Liver (tissue), 3 donors: ENCODE measurements at regions not wholly inside any gene's neighbourhood (a gene's known extent, or its start where the extent isn't known, plus 50 kb on each side); places are given as distances from the start of the nearest gene placed in this dataset.

Experiments used
- CTCF ChIP-seq: fragments of 150-350 bp; IDR thresholded peaks from 2 replicates; pipeline ENCODE4 v1.5.1; 2017; ENCODE audit warnings: improper control_type of control experiment, low read depth, low read length; ENCODE audit not compliant: missing input control
- JUND ChIP-seq, 2 donors: IDR thresholded peaks; 2 replicates each; pipeline ENCODE4 v1.6.1; 2016; ENCODE audit warnings: antibody characterized with exemption in 2 of 2
- MAX ChIP-seq: IDR thresholded peaks from 2 replicates; pipeline ENCODE4 v1.6.1; 2016; ENCODE audit warnings: antibody characterized with exemption
- RAD21 ChIP-seq, 2 donors: IDR thresholded peaks; 2 replicates each; pipeline ENCODE4 v1.6.1; 2016; ENCODE audit warnings: antibody characterized with exemption in 2 of 2, mild to moderate bottlenecking in 2 of 2
- REST ChIP-seq: IDR thresholded peaks from 2 replicates; pipeline ENCODE4 v1.6.1; 2016; ENCODE audit warnings: antibody characterized with exemption, mild to moderate bottlenecking
- SP1 ChIP-seq: IDR thresholded peaks from 2 replicates; pipeline ENCODE4 v1.6.1; 2018; ENCODE audit warnings: antibody characterized with exemption, mild to moderate bottlenecking
- TAF1 ChIP-seq: conservative IDR thresholded peaks from 2 replicates; pipeline ENCODE4 v1.6.1; 2016; ENCODE audit warnings: antibody characterized with exemption, mild to moderate bottlenecking
- ZBTB33 ChIP-seq: IDR thresholded peaks from 2 replicates; pipeline ENCODE4 v1.6.1; 2016; ENCODE audit warnings: antibody characterized with exemption
- donor health status: healthy.
- donor health status: healthy.

- TF ChIP-seq CTCF: no peak
- no peak for TF ChIP-seq MAX
- no peak for TF ChIP-seq JUND (IDR thresholded peaks at IDR 0.05)
- TF ChIP-seq TAF1: no peak
- TF ChIP-seq RAD21 (IDR thresholded peaks at IDR 0.05): no peak
- no peak for TF ChIP-seq ZBTB33
- TF ChIP-seq SP1: no peak
- no peak for TF ChIP-seq REST
Observed at GRCh38 chr18:28808373-28808772, 631.4 kb upstream of the CDH2 start.
